Natural killer cell treated with Interleukin-12 subunit alpha and Interleukin-12 subunit beta and Interleukin-15 and Interleukin-18, amount 100 ng/mL, for 72 hours (primary cell): ENCODE measurements at regions not wholly inside any gene's neighbourhood (a gene's known extent, or its start where the extent isn't known, plus 50 kb on each side); places are given as distances from the start of the nearest gene placed in this dataset.
"Not testable (repeated sequence)": the region's sequence is repeated elsewhere in the genome, so short reads cannot be mapped to it uniquely, and the experiment has no call there.

Source experiments
- ATAC-seq, 2 donors: fragments of 150-1000 bp; cut with Tn5 transposase in 1 of 2; sonication (Bioruptor Pico), chemical (Tn5 transposase) in 1 of 2; 2 replicates each; pipeline ENCODE4 v1.10.0; 2021
- DNase-seq: peaks from one replicate; pipeline ENCODE4 v3.0.0; 2022; ENCODE audit warnings: low spot score
- H3K27ac Mint-ChIP-seq, 2 donors: 1 replicate in 1 of 2; 2 replicates in 1 of 2; pipeline ENCODE4 v1.8.0; 2022; ENCODE audit warnings: mixed read lengths in 2 of 2, mild to moderate bottlenecking in 1 of 2, moderate library complexity in 1 of 2
- H3K27me3 Mint-ChIP-seq, 2 donors: 1 replicate in 1 of 2; 2 replicates in 1 of 2; pipeline ENCODE4 v1.8.0; 2022; ENCODE audit warnings: mixed read lengths in 2 of 2
- H3K36me3 Mint-ChIP-seq: one replicate; pipeline ENCODE4 v1.8.0; 2022; ENCODE audit warnings: mixed read lengths
- H3K4me1 Mint-ChIP-seq, 2 donors: 1 replicate in 1 of 2; 2 replicates in 1 of 2; pipeline ENCODE4 v1.8.0; 2022; ENCODE audit warnings: low read depth in 2 of 2, mixed read lengths in 2 of 2, mild to moderate bottlenecking in 1 of 2
- H3K4me3 Mint-ChIP-seq: one replicate; pipeline ENCODE4 v1.8.0; 2022; ENCODE audit warnings: mixed read lengths
- H3K9me3 Mint-ChIP-seq: 2 replicates; pipeline ENCODE4 v1.8.0; 2022; ENCODE audit warnings: mixed read lengths

GRCh38 chr3:171978390-171978789 lies 61.0 kb upstream of the FNDC3B start:
- Mint-ChIP-seq H3K27me3 (no peaks in the 10 kb centered on the region), H3K36me3 (no peaks in the 10 kb centered on the region), H3K4me3 (no peak overlapping the region), H3K9me3 (peaks cover 4% of the 10 kb centered on the region), H3K27ac (peak overlapping the region; percentile 39 to 42), H3K4me1 (peaks cover 37 to 39% of the 10 kb centered on the region in 2 donors)
- DNase-seq (no peak), ATAC-seq (no peak)

GRCh38 chr3:171979081-171979480 lies 60.3 kb upstream of the FNDC3B start:
- H3K4me1 Mint-ChIP-seq: peaks cover 37 to 39% of the 10 kb centered on the region in 2 donors
- peaks cover 4% of the 10 kb centered on the region for H3K9me3 Mint-ChIP-seq
- H3K36me3 Mint-ChIP-seq: no peaks in the 10 kb centered on the region
- H3K27me3 Mint-ChIP-seq: no peaks in the 10 kb centered on the region
- no peak for ATAC-seq
- H3K27ac Mint-ChIP-seq: peak overlapping the region in 1 of 2 donors; percentile 90
- no peak overlapping the region for H3K4me3 Mint-ChIP-seq
- DNase-seq: no peak

- Mint-ChIP-seq H3K4me3 (peak overlapping the region; percentile 65), H3K27me3 (no peaks in the 10 kb centered on the region), H3K9me3 (peaks cover 4% of the 10 kb centered on the region), H3K4me1 (peaks cover 41 to 43% of the 10 kb centered on the region in 2 donors), H3K36me3 (no peaks in the 10 kb centered on the region), H3K27ac (peak overlapping the region; percentile 59 to 90)
- ATAC-seq (peak; percentile 92), DNase-seq (no peak)
Observed at GRCh38 chr3:171980578-171981270, 58.7 kb upstream of the FNDC3B start.

DNA sequence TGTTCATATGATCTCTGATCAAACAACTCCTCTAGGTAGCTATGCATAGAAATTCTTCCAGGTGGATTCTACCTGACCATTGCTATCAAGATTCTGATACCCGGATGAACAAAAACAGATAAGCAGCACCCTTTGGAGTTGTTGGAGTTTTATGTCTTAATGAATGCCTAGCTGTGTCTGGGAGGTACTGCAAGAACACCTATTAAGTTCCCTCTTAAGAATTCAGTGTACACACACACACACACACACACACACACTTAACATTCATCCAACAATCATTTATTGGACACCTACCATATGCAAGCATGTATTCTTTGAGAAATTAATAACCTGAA lies 58.1 kb upstream of the FNDC3B start:
- Mint-ChIP-seq H3K9me3 (peaks cover 4% of the 10 kb centered on the region), H3K27ac (peak overlapping the region in 1 of 2 donors; percentile 59), H3K36me3 (no peaks in the 10 kb centered on the region), H3K4me3 (no peak overlapping the region), H3K27me3 (no peaks in the 10 kb centered on the region), H3K4me1 (peaks cover 45 to 46% of the 10 kb centered on the region in 2 donors)
- DNase-seq: no peak
- ATAC-seq: no peak

- Mint-ChIP-seq H3K9me3 (peaks cover 4% of the 10 kb centered on the region), H3K27ac (peak overlapping the region in 1 of 2 donors; percentile 66), H3K27me3 (no peaks in the 10 kb centered on the region), H3K4me3 (no peak overlapping the region), H3K36me3 (no peaks in the 10 kb centered on the region), H3K4me1 (peaks cover 44 to 48% of the 10 kb centered on the region in 2 donors)
- DNase-seq (no peak), ATAC-seq (no peak)
Observed at GRCh38 chr3:171982828-171983227, 56.5 kb upstream of the FNDC3B start.

DNA sequence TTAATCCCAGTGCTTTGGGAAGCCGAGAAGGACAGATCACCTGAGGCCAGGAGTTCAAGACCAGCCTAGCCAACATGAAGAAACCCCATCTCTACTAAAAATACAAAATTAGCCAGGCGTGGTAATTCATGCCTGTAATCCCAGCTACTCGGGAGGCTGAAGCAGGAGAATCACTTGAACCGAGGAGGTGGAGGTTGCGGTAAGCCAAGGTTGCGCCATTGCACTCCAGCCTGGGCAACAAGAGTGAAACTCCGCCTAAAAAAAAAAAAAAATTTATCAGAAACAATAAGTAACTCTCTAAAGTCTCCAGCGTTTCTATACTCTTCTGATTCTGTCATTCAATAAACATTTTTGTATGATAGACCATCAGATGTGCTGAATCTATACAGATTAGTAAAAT lies 55.7 kb upstream of the FNDC3B start:
- H3K27ac Mint-ChIP-seq: not testable (repeated sequence)

GRCh38 chr3:171984883-171985282 lies 54.5 kb upstream of the FNDC3B start:
- H3K36me3 Mint-ChIP-seq: no peaks in the 10 kb centered on the region
- H3K4me3 Mint-ChIP-seq: no peak overlapping the region
- no peaks in the 10 kb centered on the region for H3K9me3 Mint-ChIP-seq
- ATAC-seq (no peak), DNase-seq (no peak)
- H3K27ac Mint-ChIP-seq: no peak overlapping the region
- peaks cover 27 to 34% of the 10 kb centered on the region in 2 donors for H3K4me1 Mint-ChIP-seq
- H3K27me3 Mint-ChIP-seq: no peaks in the 10 kb centered on the region

More for the DNA sequence above, 55.7 kb upstream of the FNDC3B start:
- not testable (repeated sequence) for H3K9me3 Mint-ChIP-seq, DNase-seq, H3K27me3 Mint-ChIP-seq, ATAC-seq, H3K36me3 Mint-ChIP-seq, H3K4me3 Mint-ChIP-seq
- peaks cover 38 to 39% of the 10 kb centered on the region in 2 donors for H3K4me1 Mint-ChIP-seq

DNA sequence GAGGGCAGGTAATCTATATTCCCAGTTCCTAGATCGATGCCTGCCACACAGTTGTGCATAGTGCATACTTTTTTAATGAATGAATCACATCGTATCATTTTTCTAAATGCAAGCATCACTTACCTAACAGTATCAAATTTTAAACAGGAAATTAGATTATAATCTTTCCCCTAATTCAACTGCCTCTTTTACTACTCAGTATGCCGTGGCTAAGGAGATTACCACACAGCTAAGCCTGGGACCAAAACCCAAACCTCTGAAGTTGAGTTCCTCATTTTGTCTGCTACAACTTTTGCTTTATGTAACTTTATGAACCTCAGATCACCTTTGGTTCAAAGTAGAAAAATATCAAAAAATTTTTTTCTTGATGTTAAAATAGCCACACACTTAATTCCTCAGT lies 53.2 kb upstream of the FNDC3B start:
- Mint-ChIP-seq H3K9me3 (no peaks in the 10 kb centered on the region), H3K4me3 (no peak overlapping the region), H3K36me3 (peaks cover 4% of the 10 kb centered on the region), H3K4me1 (peaks cover 16 to 21% of the 10 kb centered on the region in 2 donors), H3K27me3 (no peaks in the 10 kb centered on the region), H3K27ac (no peak overlapping the region)
- DNase-seq (no peak), ATAC-seq (no peak)

GRCh38 chr3:171986757-171987518 lies 52.4 kb upstream of the FNDC3B start:
- no peak for DNase-seq
- no peak overlapping the region for H3K4me3 Mint-ChIP-seq
- ATAC-seq: no peak
- peaks cover 4% of the 10 kb centered on the region for H3K36me3 Mint-ChIP-seq
- no peaks in the 10 kb centered on the region for H3K9me3 Mint-ChIP-seq
- no peak overlapping the region for H3K27ac Mint-ChIP-seq
- H3K4me1 Mint-ChIP-seq: peaks cover 9 to 14% of the 10 kb centered on the region in 2 donors
- H3K27me3 Mint-ChIP-seq: no peaks in the 10 kb centered on the region
